ENCODE measurements at regions not wholly inside any gene's neighbourhood (a gene's known extent, or its start where the extent isn't known, plus 50 kb on each side); places are given as distances from the start of the nearest gene placed in this dataset.

GRCh38 chr14:43249116-43249515 is 1258.0 kb downstream of the FSCB start:
- Mint-ChIP-seq H3K36me3 (ENCODE audit: low read depth) (no peaks in the 10 kb centered on the region), H3K27ac (no peak overlapping the region), H3K27me3 (ENCODE audit: low read depth, poor library complexity) (no peaks in the 10 kb centered on the region), H3K9me3 (no peaks in the 10 kb centered on the region), H3K4me1 (no peaks in the 10 kb centered on the region), H3K4me3 (no peak overlapping the region)
- TF ChIP-seq CTCF (IDR thresholded peaks at IDR 0.05), result no peak
- DNase-seq, result no peak

- no peak for DNase-seq
- H3K9me3 Mint-ChIP-seq, result no peaks in the 10 kb centered on the region
- H3K36me3 Mint-ChIP-seq (ENCODE audit: low read depth), result no peaks in the 10 kb centered on the region
- H3K27ac Mint-ChIP-seq, result no peak overlapping the region
- no peaks in the 10 kb centered on the region for H3K4me1 Mint-ChIP-seq
- H3K27me3 Mint-ChIP-seq (ENCODE audit: low read depth, poor library complexity), result no peaks in the 10 kb centered on the region
- H3K4me3 Mint-ChIP-seq, result no peak overlapping the region
- TF ChIP-seq CTCF (IDR thresholded peaks at IDR 0.05), result no peak
These were observed 1259.2 kb downstream of the FSCB start for GRCh38 chr14:43247877-43248276.

GRCh38 chr14:43244142-43244625 is 1262.9 kb downstream of the FSCB start:
- no peak for DNase-seq
- Mint-ChIP-seq H3K4me3 (no peak overlapping the region), H3K27me3 (ENCODE audit: low read depth, poor library complexity) (no peaks in the 10 kb centered on the region), H3K9me3 (no peaks in the 10 kb centered on the region), H3K27ac (no peak overlapping the region), H3K4me1 (no peaks in the 10 kb centered on the region), H3K36me3 (ENCODE audit: low read depth) (no peaks in the 10 kb centered on the region)
- TF ChIP-seq CTCF (IDR thresholded peaks at IDR 0.05), result no peak

- no peak for TF ChIP-seq CTCF (IDR thresholded peaks at IDR 0.05)
- DNase-seq, result no peak
- H3K4me3 Mint-ChIP-seq, result no peak overlapping the region
- H3K27ac Mint-ChIP-seq, result no peak overlapping the region
- H3K9me3 Mint-ChIP-seq, result no peaks in the 10 kb centered on the region
- no peaks in the 10 kb centered on the region for H3K36me3 Mint-ChIP-seq (ENCODE audit: low read depth)
- H3K4me1 Mint-ChIP-seq, result no peaks in the 10 kb centered on the region
- H3K27me3 Mint-ChIP-seq (ENCODE audit: low read depth, poor library complexity), result no peaks in the 10 kb centered on the region
These were observed 1263.9 kb downstream of the FSCB start for GRCh38 chr14:43243168-43243567.

GRCh38 chr14:43232261-43232660 is 1274.8 kb downstream of the FSCB start:
- Mint-ChIP-seq H3K36me3 (ENCODE audit: low read depth) (no peaks in the 10 kb centered on the region), H3K9me3 (peaks cover 5% of the 10 kb centered on the region), H3K27ac (no peak overlapping the region), H3K4me1 (no peaks in the 10 kb centered on the region), H3K4me3 (no peak overlapping the region), H3K27me3 (ENCODE audit: low read depth, poor library complexity) (peaks cover 3% of the 10 kb centered on the region)
- no peak for TF ChIP-seq CTCF (IDR thresholded peaks at IDR 0.05)
- DNase-seq, result no peak

- DNase-seq, result no peak
- no peak overlapping the region for H3K4me3 Mint-ChIP-seq
- no peak overlapping the region for H3K27ac Mint-ChIP-seq
- H3K4me1 Mint-ChIP-seq, result no peaks in the 10 kb centered on the region
- peaks cover 10% of the 10 kb centered on the region for H3K9me3 Mint-ChIP-seq
- no peaks in the 10 kb centered on the region for H3K27me3 Mint-ChIP-seq (ENCODE audit: low read depth, poor library complexity)
- no peaks in the 10 kb centered on the region for H3K36me3 Mint-ChIP-seq (ENCODE audit: low read depth)
- TF ChIP-seq CTCF (IDR thresholded peaks at IDR 0.05), result no peak
These were observed 1291.6 kb downstream of the FSCB start for GRCh38 chr14:43215524-43215923.

Measured in nephron progenitor cell (in vitro differentiated cells).